GM21529 (cell line): ENCODE measurements at regions not wholly inside any gene's neighbourhood (a gene's known extent, or its start where the extent isn't known, plus 50 kb on each side); places are given as distances from the start of the nearest gene placed in this dataset.
"Not testable (repeated sequence)": the region's sequence is repeated elsewhere in the genome, so short reads cannot be mapped to it uniquely, and the experiment has no call there.

ENCODE experiments used
- ATAC-seq: cut with Tn5 transposase; IDR thresholded peaks from one replicate; pipeline ENCODE4 v1.9.1; 2021; ENCODE audit not compliant: unreplicated experiment

DNA sequence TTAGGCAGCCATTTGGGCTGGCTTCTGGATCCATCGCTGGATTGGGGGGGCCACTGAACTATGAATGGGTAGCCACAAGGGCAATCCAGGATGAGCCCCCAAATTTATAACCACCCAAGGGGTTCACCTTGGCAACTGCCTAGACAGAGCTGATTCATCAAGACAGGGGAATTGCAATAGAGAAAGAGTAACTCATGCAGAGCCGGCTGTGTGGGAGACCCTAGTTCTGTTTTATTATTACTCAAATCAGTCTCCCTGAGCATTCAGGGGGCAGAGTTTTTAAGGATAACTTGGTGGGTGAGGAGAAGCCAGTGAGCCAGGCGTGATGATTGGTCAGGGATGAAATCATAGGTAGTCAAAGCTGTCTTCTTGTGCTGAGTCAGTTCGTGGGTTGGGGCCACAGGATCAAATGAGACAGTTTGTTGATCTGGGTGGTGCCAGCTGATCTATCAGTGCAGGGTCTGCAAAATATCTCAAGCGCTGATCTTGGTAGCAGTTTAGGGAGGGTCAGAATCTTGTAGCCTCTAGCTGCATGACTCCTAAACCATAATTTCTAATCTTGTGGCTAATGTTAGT lies 57.9 kb downstream of the DNAJB9 start:
- no peak for ATAC-seq

DNA sequence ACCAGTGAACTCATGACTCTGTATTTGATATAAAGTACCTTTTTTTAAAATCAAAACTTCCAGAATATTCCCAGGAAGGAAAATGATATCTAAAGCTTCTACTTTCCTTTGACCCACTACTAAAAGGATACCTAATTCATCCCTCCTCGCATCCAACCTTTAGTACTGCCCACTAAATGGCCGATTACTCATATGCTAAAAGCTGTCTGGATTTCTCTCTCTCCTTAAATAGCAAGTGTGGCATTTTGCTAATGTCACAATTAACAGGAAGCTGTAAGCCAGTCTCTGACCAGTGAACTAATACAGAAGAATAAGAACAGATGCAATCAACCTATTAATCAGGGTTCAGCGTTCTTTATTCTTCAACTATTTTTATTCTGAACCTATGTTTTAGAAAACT lies 59.0 kb downstream of the DNAJB9 start:
- no peak for ATAC-seq

DNA sequence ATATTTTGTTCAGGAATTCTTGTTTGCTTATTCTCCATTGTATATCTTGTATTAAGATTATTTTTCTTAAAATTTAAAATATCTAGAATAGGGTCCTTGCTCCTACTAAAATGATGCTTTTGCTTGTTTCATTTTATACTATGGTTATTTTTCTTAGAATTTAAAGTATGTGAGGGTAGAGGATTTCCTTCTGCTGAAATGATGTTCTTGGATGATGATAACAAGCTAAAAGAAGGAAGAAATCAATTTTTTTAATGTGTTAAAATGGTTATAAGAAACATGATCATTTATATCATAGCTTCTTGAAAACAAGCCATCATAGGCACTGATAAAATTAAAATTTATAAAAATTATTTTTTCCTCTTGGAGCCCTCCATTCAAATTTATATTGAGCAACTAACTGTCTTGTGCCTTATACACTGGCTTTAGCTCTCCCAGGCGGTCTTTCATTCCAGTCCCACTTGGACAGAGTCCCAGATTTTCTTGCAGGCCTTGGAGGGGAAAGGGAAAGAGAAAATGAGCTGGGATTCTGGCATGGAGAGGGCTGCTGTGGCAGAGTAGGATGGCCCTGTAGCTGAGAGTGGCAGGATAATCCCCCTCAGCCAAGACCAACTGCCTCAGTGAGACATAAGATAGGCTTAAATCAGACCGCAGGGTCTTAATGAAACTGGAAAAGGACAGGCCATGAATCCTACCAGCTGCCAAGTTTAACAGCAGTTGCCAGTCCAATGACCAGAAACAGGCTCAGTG lies 60.2 kb downstream of the DNAJB9 start:
- ATAC-seq, result no peak

DNA sequence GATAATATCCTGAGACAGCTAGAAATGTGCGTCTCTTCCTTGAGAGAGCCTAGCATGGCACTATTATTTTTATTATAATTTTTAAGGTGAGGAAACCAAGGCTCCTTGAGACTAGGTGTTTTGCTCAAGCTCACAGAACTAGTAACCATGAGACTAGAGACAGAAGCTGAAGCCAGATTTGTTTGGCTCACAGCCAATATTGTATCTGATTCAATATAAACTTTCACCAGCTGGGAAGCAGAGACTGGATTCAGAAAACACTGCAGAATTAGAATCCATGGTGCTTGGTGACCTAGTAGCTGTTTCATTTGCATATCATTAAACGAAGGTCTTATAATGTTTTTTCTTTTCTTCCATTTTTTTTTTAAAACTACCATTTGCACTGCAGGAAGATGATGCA lies 64.4 kb downstream of the DNAJB9 start:
- ATAC-seq, result no peak

DNA sequence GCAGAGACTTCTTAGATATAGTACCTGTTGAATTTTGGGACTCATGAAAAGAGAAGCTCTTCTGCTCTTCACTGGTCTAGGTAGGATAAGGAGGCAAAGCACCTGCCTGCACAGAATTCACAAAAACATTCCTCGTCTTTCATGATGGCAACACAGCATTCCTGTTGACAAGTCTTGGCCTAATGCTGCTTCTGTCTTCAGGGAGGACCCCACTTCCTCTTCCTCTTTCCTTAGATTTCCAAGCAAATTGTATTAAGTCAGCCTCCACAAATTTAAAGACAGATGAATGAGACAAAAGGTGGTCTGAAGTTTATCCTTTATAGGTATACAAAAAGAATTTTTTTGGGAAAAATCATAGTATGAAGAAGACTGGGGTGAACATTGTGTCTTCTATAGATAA lies 64.9 kb downstream of the DNAJB9 start:
- no peak for ATAC-seq

DNA sequence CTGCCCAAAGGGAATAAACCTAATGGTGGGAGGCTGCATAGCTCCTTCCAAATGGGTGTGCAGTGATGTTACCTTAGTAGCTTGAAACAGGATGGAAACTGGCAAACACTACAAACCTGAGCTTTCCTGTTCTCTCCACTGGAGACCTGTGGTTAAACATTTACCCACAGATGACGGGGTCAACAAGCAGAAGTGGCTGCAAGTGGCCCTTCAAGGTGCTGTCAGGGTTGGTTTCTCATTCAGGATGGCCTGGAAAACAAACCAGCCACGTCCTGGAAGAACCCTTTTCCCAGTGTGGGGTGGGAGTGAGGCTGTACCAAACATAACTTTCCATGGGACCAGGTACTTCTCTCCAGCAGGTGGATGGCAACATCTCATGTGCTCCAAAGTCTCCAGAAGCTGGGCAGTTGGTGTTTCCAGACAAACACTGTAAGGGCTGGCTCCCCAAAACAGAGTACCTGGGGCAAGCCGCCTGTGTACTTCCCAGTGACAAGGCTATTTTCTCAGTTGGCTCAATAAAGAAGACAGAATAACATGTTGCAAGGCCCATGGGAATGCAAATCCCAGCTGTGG lies 67.5 kb downstream of the DNAJB9 start:
- ATAC-seq, result no peak

DNA sequence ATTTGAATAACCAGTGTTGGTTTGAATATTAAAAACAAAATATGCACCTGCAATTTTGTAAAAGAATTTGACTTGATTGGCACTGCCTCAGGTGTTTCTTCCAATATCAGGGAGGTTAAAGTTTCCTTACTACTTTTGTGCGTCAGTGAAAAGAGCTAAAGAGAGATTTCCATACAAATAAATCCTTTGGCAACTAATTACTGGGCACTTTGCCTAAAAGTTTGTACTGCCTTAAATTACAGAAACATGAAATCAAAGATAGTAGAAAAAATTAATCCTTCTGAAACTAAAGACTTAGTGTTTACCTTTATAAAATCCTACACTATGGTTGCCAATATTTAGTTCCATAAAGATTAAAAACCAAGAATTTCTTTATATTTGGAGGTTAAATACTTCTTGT lies 72.5 kb downstream of the DNAJB9 start:
- ATAC-seq, result no peak

DNA sequence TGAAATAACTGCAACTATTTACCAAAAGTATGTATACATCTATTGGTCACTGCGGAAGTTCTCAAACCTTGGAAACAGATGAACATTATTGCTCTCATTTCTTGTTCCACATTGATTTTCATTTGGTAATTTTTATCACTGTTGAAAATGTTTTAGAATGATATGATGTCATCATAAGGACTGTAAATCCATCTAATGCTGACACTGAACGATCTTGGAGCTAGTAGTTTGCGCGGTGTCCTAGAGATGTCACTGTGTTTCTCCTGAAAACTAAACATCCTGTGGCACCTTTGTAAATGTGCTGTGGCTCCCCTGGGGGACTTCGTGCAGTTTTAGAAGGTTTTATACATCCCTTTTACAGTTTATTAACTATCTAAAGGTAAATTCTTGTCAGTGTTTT lies 73.5 kb downstream of the DNAJB9 start:
- no peak for ATAC-seq

DNA sequence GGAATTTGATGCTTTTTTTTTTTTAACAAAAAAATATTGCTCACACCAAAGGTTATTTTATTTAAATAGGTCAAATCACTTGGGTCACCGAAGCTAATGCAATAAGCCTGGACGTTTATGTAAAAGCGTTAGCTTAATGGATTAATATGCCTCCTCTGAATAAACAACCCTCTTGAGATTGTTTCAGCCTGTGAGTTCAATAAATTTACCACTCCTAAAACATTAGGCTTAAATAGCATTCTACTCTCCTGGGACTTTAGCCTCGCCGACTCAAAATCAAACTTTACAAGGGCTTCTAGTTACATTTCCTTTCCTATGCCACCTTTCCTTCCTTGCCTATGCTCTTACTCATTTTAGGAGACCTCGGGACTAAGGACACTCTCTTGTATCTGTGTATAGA lies 79.3 kb downstream of the DNAJB9 start:
- ATAC-seq, result no peak

DNA sequence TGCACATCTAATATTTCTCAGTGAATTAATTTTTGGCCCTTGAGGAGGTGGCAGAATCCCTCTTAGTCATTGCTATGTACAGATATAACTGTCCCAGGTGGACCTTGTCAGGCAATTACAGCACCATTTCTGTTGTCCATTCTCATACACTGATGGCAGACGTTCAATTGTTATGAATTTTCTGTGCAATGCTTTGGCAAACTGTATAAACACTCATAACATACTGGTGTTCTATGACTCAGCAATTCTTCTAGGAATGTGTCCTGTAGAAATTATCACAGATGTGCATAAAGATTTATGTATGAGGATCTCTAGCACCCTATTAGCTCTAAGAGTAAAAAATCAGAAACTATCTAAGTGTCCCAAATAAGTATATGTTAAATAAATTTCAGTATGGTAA lies 80.8 kb downstream of the DNAJB9 start:
- ATAC-seq, result no peak

DNA sequence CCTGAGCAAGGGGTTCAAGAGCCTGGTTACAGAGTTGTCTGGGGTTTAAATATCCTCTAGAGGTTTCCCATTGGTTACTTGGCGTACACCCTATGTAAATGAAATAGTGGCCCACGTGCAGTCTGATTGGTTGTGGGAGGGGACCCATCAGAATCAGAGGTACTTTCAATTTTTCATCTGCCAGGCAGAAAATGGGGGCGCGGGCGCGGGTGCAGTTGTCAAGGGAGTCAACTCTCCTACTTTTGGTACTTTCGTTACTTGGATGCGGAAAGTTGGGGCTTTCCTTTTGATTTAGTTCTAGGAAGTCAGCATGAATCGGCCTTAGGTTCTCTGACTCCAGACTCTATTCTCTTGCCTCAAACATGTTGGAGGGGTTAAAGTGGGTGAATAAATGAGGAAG lies 83.2 kb downstream of the DNAJB9 start:
- ATAC-seq, result no peak

DNA sequence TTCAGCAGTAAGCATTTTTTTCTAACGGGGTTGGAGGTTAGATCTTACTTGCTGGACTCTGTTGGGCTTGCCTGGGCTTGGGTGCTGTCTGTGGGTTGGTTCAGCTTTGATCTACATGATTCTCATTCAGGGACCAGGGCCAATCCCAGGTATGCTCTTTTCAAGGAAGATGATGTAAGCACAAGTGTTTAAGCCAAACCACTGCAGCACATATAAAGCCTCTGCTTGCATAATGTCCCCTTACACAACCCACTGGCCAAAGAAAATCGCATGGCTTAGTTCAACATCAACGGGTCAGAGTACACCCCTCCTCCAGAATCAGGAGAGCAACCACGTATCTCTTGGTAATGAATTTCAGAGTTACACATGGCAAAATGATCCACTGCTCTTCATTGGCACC lies 83.9 kb downstream of the DNAJB9 start:
- no peak for ATAC-seq

DNA sequence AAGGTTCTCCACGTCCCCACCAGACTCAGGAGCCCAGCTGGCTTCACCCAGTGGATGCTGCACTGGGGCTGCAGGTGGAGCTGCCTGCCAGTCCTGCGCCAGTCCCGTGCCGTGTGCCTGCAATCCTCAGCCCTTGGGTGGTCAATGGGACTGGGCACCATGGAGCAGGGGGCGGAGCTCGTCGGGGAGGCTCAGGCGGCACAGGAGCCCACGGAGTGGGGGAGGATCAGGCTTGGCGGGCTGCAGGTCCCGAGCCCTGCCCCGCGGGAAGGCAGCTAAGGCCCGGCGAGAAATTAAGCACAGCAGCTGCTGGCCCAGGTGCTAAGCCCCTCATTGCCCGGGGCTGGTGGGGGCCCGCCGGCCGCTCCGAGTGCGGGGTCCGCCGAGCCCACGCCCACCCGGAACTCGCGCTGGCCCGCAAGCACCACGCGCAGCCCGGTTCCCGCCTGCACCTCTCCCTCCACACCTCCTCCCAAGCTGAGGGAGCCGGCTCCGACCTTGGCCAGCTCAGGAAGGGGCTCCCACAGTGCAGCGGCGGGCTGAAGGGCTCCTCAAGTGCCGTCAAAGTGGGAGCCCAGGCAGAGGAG lies 87.6 kb downstream of the DNAJB9 start:
- not testable (repeated sequence) for ATAC-seq

DNA sequence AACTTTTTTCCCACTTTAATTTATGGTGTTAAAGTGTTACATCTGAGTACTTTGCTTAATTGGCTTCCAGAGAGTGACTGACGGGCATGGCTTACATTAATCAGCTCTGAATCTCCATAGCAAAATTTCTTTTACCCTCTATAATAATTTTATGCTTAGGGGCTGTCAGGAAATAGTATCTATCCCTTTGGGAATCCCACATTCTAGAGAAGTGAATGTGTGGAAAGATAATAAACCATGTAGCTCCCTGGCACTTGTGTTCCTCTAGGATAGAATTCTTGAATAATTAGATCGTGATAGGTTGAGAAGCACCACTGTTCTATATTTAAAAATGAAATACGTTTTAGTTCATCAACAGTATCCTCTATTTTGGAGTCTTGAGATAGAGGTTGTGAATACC lies 89.6 kb downstream of the DNAJB9 start:
- ATAC-seq, result no peak

DNA sequence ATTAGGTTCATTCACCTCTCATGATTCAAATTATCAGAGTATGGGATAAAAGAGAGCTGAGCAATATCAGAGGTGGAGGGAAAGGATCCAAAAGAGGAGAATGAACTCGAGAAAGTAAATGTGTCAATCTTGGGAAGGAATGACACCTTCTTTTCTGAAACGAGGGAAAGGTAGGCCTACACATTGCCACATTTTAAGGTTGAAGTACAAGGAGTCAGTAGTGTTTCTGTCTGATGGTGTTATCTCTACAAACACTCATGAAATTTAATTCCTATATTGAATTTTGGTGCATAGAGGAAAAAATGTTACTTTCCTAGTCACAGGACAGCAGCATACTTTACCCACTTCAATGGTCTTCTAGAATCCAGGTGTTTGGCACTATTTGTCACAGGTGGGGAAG lies 90.2 kb downstream of the DNAJB9 start:
- no peak for ATAC-seq

DNA sequence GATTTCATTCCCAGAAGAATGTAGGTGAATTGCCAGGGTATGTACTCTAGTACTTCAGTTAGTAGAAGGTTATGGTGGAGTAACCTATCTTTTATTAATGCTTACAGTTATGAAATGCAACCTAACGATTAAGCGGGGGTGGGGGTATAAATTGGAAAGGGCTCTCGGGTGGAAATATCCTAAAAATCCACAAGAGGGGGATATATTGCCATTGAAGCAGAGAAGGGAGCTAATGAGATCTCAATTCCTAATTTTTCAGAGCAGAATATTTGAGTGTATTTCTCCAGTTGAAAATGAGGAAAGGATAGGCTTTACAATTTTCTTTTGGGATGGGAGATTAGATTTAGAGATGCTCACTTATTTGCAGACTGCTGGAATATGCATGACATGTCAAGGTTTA lies 90.8 kb downstream of the DNAJB9 start:
- ATAC-seq, result no peak

DNA sequence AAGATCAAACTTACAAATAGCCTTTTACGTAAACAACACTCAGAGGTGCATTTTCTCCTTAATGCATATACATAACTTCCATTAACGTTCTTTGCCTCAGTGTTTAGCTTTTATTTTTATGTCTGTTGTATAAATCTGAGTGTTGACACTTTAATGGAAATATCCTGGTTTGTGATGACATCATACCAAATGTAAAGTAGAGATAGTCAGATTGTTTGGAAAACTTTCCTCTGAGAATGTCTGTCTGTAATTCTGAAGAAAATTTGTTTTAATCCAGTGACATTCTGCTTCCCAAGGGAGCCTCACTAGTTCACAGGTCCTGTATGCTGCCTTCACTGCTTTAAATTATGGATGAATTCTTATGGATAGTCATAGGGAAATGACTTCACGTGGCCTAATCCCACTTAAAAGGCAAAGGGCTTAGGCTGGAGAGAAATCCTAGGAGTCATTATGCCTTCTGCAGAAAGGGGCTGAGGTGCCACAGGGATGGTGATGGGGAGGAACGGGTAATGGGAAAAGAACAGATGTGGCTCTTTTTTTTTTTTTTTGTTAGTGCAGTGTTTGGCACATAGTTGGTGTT lies 93.2 kb downstream of the DNAJB9 start:
- no peak for ATAC-seq

DNA sequence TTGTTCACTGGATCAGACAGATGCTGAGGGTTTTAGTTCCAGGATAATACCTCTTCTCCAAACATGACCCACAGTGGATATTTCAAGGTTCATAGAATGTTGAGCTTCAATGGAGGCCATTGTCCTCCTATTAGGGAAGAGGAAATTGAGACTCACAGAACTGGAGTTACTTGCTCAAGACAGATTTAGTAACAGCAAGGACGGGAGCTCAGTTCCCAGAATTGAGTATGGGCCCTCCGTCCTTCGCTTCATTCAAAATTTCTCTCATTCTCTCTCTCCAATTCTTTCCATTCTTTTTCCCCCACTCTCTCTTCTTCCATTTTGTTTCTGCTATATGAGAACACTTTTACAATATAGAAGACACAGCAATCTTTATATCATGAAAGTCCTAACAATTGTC lies 94.0 kb downstream of the DNAJB9 start:
- no peak for ATAC-seq

DNA sequence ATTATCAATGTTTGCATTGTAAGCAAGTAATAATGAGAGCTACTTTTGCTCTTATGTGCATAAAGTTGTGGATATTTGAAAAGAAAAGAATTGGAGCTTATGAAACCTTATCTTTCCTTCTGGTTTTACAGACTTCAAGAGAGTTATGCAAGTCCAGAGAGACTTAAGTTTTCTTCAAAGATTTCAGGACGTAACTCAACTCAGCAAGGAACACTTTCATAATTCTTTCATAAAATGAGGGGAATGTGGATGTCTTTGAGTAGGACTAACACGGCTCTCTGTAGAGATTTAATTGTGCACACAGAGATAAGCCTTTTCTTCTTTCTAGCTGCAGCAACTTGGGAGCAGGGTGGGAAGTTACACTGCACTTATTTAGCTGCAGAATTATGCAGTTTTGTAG lies 97.5 kb downstream of the DNAJB9 start:
- ATAC-seq, result no peak

DNA sequence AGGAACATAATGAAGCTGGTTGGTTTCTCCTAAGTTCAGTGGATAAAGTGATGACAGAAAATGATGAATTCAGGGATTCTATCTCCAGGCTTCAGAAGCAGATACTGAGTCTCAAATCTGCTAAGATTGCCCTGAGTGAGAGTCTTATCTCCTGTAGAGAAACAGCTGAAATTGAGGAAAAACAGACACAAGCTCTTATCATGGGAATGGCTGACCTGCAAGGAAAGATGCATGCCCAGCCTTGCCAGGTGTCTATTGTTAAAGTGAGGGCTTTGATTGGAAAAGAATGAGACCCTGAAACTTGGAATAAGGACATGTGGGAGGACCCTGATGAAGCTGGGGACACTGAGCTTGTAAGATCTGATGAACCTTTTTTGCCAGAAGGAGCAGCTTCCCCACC lies 100.3 kb downstream of the DNAJB9 start:
- ATAC-seq, result no peak

DNA sequence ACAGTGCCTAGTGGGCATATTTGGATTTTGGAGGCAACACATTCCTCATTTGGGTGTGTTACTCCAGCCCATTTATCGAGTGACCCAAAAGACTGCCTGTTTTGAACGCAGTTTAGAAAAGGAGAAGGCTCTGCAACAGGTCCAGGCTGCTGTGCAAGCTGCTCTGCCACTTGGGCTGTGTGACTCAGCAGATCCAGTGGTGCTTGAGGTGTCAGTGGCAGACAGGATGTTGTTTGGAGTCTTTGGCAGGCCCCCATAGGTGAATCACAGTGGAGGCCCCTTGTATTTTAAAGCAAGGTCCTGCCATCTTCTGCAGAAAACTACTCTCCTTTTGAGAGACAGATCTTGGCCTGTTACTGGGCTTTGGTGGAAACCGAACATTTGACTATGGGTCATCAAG lies 104.0 kb downstream of the DNAJB9 start:
- ATAC-seq, result not testable (repeated sequence)

DNA sequence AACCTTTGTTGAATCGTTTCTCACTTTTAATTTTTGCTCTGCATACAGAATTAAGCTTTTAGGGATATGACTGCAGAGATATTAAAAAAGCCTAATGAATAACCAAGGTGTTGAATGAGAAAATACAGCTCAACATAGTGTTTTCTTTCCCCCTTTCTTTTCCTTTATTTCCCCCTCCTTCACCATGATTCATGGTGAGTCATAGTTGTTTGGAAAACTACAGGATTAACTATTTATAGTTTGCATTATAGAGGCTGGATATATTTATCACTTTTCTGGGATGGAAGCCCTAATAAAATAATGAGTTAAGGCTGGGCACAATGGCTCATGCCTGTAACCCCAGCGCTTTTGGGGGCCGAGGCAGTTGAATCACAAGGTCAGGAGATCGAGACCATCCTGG lies 115.0 kb downstream of the DNAJB9 start:
- ATAC-seq, result no peak
